Activated T-cell treated with anti-CD3 and anti-CD28 coated beads for 24 hours (primary cell): ENCODE measurements at regions not wholly inside any gene's neighbourhood (a gene's known extent, or its start where the extent isn't known, plus 50 kb on each side); places are given as distances from the start of the nearest gene placed in this dataset.
"Not testable (repeated sequence)": the region's sequence is repeated elsewhere in the genome, so short reads cannot be mapped to it uniquely, and the experiment has no call there.

Source experiments
- DNase-seq: peaks from one replicate; pipeline ENCODE4 v3.0.0-alpha.2; 2020; ENCODE audit warnings: low read depth

DNA sequence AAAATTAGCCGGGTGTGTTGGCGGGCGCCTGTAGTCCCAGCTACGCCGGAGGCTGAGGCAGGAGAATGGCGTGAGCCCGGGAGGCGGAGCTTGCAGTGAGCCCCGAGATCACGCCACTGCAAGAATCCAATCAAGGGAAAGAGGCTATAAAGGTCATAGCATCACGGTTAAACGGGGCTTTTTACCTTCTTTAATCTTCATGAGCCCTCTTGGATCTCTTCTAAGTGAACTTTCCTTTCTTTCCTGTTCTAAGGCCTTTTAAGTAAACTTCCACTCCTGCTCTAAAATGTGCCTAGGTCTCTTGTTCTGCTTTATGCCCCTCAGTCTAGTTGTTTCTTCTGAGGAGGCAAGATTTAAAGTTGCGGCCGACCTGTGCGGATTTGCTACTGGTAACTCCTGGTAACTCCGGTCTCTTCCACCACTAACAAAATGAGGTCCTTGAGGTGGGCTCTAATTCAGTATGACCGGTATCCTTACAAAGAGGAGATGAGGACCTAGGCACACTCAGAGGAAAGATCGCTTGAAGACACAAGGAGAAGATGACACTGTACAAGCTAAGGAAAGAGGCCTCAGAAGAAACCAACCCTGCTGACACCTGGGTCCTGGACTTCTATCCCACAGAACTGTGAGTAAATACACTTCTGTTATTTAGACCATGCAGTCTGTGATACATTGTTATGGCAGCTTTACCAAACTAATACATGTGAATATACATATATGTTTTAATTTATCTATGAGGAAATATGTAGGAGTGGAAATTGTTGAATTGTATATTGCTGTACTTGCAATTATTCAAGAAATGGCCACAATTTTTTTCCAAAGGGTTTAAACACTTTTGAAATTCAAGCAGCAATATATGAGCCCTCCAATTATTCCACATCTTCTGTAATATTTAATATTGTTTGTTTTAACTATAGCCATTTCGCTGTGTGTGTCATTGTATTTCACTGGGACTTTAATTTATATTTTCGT lies 331.5 kb upstream of the CNTNAP2 start:
- DNase-seq, result no peak

DNA sequence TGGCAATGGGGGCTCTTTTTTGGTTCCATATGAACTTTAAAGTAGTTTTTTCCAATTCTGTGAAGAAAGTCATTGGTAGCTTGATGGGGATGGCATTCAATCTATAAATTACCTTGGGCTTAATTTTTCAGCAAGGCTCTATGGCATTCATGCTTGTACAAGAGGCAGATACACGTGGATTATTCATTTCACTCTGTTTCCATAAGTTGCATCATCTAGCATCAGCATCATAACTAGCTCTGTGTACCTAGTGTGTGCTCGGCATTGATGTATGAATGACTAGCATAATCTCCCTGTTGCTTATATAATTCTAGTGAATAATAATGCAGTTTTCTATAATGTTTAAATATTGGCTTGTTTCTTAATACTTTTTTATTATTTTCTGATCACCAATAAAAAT lies 335.2 kb upstream of the CNTNAP2 start:
- DNase-seq, result not testable (repeated sequence)

GRCh38 chr7:145779140-145779539 lies 337.5 kb upstream of the CNTNAP2 start:
- DNase-seq, result no peak

- no peak for DNase-seq
These were observed 341.8 kb upstream of the CNTNAP2 start for GRCh38 chr7:145774777-145775176.

GRCh38 chr7:145753004-145753403 lies 363.6 kb upstream of the CNTNAP2 start:
- DNase-seq, result no peak

DNA sequence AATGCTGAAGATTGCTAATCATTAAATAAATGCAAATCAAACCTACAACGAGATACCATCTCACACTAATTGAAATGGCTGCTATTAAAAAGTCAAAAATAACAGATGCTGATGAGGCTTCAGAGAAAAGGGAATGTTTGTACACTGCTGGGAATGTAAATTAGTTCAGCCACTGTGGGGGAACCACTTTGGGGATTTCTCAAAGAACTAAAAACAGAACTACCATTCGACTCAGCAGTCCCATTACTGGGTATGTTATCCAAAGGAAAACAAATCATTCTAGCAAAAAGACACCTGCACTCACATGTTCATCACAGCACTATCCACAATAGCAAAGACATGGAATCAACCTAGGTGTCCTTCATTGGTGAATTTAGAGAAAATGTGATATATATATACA lies 379.0 kb upstream of the CNTNAP2 start:
- DNase-seq, result no peak

DNA sequence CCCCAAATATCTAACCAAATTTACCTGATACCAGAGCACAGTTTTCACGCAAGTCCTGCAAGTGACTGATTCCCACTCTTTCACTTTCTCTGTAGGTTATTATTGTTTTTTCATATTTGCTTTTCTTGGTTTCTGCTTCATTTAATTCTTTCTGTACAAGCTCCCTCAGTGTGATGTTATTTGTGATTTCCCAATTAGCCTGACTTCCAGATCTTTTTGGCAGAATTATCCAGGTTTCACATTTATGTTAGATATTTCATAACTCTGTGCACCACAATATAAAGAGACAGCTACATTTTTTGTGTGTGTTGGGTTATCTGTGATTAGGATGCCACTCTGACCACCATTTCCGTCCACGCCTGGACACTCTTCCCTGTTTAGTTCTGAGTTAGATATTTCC lies 381.5 kb upstream of the CNTNAP2 start:
- DNase-seq, result no peak

DNA sequence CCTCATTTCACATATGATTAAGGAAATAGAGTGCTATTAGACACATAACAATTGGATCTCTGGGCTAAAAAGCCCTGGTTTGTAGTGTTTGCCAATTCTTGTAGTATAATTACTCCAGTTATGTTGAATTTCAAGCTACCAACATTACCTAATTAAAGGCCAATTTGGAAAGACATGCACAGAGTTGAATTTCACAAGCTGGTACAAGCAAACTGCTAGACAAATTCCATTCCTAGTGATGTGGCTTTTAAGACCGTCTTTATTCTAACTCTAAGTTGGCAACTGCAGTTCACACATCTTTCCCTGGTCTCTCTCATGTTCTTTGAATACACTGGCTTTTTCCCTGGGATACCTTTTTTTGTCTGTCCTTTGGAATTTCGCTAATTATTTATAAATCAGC lies 384.1 kb upstream of the CNTNAP2 start:
- DNase-seq, result no peak

- DNase-seq, result no peak
These were observed 386.9 kb upstream of the CNTNAP2 start for GRCh38 chr7:145729691-145730090.

GRCh38 chr7:145718129-145718528 lies 398.5 kb upstream of the CNTNAP2 start:
- DNase-seq, result no peak

DNA sequence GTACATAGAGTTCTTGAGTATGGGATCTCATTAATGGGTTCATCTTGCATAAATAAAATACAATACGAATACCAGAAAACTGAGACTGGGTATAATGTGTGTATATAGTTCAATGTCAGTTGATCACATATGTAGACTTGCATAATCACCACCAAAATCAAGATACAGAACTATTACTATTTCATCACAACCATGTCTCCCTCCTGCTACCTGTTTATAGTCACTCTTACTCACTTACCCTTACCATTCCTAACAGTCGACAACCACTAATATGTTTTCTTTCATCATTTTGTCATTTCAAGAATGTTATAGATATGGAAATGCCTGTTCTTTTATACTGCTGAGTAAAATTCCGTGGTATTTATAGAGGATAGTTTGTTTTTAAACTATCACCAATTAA lies 416.1 kb upstream of the CNTNAP2 start:
- no peak for DNase-seq

DNA sequence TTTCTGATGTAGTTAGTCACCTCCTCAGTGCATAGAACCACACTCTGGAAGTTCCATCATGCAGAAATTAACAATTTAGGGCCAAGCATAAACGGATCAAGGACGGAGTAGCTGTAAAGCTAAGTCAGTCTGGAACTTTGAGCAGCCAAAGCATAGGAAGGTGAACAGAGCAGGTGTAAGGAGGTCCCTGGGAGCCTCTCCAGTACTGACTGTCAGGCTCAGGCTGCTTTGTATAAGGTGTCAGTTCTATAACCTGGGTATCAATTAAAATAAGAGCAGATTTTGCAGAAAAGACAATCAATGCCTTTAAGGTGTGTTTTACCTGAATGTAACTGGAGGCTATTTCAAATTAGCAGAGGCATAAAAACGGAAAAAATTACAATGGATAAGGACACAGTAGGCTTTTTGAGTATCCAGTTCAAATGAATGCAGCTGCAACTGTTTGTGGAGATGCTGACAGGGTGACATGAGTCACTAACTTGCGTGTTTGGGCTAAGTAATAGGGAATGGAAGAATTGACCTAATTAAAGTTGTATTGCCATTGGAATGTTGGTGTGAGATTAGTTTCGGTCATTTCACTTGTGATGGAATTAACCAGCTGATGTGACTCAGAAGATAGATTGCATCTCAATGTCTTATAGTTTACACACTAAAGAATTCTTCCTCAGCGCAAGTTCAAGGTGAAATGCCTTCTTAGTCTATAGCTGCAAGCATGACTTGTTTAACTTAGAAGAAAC lies 417.9 kb upstream of the CNTNAP2 start:
- DNase-seq, result no peak

DNA sequence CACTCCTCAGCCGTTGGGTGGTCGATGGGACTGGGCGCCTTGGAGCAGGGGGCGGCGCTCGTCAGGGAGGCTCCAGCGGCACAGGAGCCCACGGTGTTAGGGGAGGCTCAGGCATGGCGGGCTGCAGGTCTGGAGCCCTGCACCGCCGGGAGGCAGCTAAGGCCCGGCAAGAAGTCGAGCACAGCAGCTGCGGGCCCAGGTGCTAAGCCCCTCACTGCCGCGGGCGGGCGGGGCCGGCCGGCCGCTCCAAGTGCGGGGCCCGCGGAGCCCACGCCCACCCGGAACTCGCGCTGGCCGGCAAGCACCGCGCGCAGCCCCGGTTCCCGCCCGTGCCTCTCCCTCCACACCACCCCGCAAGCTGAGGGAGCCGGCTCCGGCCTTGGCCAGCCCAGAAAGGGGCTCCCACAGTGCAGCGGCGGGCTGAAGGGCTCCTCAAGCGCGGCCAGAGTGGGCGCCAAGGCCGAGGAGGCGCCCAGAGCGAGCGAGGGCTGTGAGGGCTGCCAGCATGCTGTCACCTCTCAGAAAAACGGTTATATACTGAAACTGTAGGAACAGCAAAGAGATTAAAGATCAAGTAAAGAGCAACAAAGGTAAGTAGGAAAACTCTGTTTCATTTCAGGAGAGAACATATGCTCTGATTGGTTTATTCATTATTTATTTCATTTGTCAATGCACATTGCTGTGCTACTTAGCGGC lies 419.0 kb upstream of the CNTNAP2 start:
- DNase-seq, result not testable (repeated sequence)

DNA sequence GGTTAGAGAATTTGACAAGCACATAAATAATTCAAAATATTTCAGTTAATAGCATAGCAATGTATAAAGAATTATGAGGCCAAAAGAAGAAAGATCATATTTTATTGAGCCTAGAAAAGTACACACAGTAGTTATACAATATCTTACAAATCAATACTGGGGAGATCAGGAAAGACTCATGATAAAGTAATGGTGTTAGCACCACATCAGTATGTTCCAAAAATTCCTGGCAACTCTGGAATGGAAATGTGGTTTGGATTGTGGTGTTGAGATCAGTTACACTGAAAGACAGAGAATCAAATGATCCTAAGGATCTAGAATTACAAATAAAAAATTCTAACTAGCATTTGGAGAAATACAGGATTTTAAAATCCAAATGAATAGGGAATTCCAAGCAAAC lies 420.5 kb upstream of the CNTNAP2 start:
- DNase-seq, result no peak

GRCh38 chr7:145692237-145692950 lies 424.2 kb upstream of the CNTNAP2 start:
- no peak for DNase-seq

DNA sequence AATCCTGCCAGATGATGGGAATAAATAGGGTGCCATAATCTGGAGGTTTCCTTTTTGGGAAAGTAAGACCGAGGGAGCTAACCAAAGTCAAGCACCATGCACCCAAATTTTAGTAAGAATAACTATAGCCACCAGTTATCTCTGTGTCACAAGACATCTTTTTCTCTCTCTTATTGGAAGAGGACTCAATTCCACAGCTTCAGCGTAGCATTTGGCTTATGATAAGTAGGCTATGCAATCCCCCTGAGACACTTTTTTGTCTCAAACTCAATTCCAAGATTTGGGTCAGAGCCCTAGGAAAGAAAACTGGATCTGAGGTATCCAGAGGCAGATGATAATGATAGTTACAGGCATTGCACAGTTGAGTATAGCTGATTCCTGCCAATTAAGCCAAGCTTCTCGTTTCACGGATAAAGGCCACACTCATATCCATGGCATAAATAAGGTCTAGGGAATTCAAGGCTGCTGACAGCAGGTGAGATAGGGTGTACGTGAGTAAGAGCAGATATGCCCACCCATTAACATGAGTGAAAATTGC lies 425.2 kb upstream of the CNTNAP2 start:
- no peak for DNase-seq

GRCh38 chr7:145681646-145682045 lies 435.0 kb upstream of the CNTNAP2 start:
- no peak for DNase-seq

DNA sequence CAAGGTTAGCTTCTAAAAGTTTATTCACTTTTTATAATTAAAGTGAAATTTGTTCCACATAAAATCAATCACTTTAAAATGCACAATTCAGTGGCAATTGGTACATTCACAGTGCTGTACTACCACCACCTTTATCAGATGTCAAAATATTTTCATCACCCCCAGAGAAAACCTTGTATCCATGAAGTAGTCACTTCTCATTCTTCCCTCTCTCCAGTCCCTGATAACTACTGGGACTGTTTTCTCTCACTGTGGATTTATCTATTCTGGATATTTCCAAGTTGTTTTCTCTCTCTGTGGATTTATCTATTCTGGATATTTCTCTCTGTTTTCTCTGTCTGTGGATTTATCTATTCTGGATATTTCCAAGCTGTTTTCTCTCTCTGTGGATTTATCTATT lies 435.4 kb upstream of the CNTNAP2 start:
- no peak for DNase-seq

GRCh38 chr7:145665499-145666258 lies 450.9 kb upstream of the CNTNAP2 start:
- no peak for DNase-seq

- DNase-seq, result no peak
These were observed 460.9 kb upstream of the CNTNAP2 start for GRCh38 chr7:145655666-145656065.

GRCh38 chr7:145645135-145645515 lies 471.5 kb upstream of the CNTNAP2 start:
- no peak for DNase-seq
